Liver (tissue), 8 donors: ENCODE measurements at regions not wholly inside any gene's neighbourhood (a gene's known extent, or its start where the extent isn't known, plus 50 kb on each side); places are given as distances from the start of the nearest gene placed in this dataset.

Experiments used
- DNase-seq: peaks from one replicate; pipeline ENCODE4 v3.0.0-alpha.2; 2017; ENCODE audit warnings: low spot score
- H3K27ac ChIP-seq, 2 donors: one replicate each; pipeline ENCODE4 v1.7.0; 2013; ENCODE audit warnings: inconsistent platforms in 2 of 2, low read length in 2 of 2, control low read depth in 1 of 2, low read depth in 1 of 2, mild to moderate bottlenecking in 1 of 2
- H3K27me3 ChIP-seq, 4 donors: one replicate each; pipeline versions ENCODE4 v1.6.1 to v1.7.0; 2013; ENCODE audit warnings: low read length in 3 of 4, inconsistent platforms in 1 of 4, mild to moderate bottlenecking in 1 of 4, moderate library complexity in 1 of 4; ENCODE audit not compliant: control insufficient read depth in 4 of 4, insufficient read depth in 4 of 4
- H3K36me3 ChIP-seq, 4 donors: one replicate each; pipeline versions ENCODE4 v1.6.1 to v1.7.0; 2013; ENCODE audit warnings: low read length in 3 of 4, mild to moderate bottlenecking in 3 of 4, low read depth in 1 of 4, moderate library complexity in 1 of 4; ENCODE audit not compliant: control insufficient read depth in 4 of 4, insufficient read depth in 3 of 4
- H3K4me1 ChIP-seq, 4 donors: one replicate each; pipeline versions ENCODE4 v1.6.1 to v1.7.0; 2013; ENCODE audit warnings: low read length in 3 of 4, mild to moderate bottlenecking in 3 of 4, moderate library complexity in 1 of 4; ENCODE audit not compliant: control insufficient read depth in 4 of 4, insufficient read depth in 4 of 4
- H3K4me3 ChIP-seq, 3 donors: one replicate each; pipeline versions ENCODE4 v1.6.1 to v1.7.0; 2013; ENCODE audit warnings: low read length in 3 of 3, control low read depth in 1 of 3, low read depth in 1 of 3, mild to moderate bottlenecking in 1 of 3
- H3K9ac ChIP-seq, 2 donors: one replicate each; pipeline ENCODE4 v1.7.0; 2013; ENCODE audit warnings: low read length in 2 of 2, mild to moderate bottlenecking in 2 of 2, moderate library complexity in 2 of 2, control low read depth in 1 of 2, low read depth in 1 of 2
- H3K9me3 ChIP-seq, 4 donors: one replicate each; pipeline versions ENCODE4 v1.6.1 to v1.7.0; 2013; ENCODE audit warnings: low read length in 3 of 4; ENCODE audit not compliant: control insufficient read depth in 4 of 4
- EGR1 ChIP-seq, 2 donors: IDR thresholded peaks; 2 replicates each; pipeline ENCODE4 v1.6.1; 2016 to 2018; ENCODE audit warnings: antibody characterized with exemption in 2 of 2, low read depth in 2 of 2
- FOXA1 ChIP-seq: IDR thresholded peaks from 2 replicates; pipeline ENCODE4 v1.6.1; 2016; ENCODE audit warnings: antibody characterized with exemption
- FOXA2 ChIP-seq: IDR thresholded peaks from 2 replicates; pipeline ENCODE4 v1.6.1; 2016; ENCODE audit warnings: antibody characterized with exemption
- GABPA ChIP-seq, 2 donors: IDR thresholded peaks in 1 of 2; conservative IDR thresholded peaks in 1 of 2; 2 replicates each; pipeline ENCODE4 v1.6.1; 2016; ENCODE audit warnings: antibody characterized with exemption in 2 of 2, mild to moderate bottlenecking in 1 of 2, moderate library complexity in 1 of 2
- HNF4A ChIP-seq, 2 donors: conservative IDR thresholded peaks; 2 replicates each; pipeline ENCODE4 v1.6.1; 2016; ENCODE audit warnings: antibody characterized with exemption in 2 of 2, mild to moderate bottlenecking in 2 of 2
- HNF4G ChIP-seq: IDR thresholded peaks from 2 replicates; pipeline ENCODE4 v1.6.1; 2016; ENCODE audit warnings: antibody characterized with exemption
- JUND ChIP-seq, 2 donors: IDR thresholded peaks; 2 replicates each; pipeline ENCODE4 v1.6.1; 2016; ENCODE audit warnings: antibody characterized with exemption in 2 of 2
- NR2F2 ChIP-seq: IDR thresholded peaks from 2 replicates; pipeline ENCODE4 v1.6.1; 2016; ENCODE audit warnings: antibody characterized with exemption
- RAD21 ChIP-seq, 2 donors: IDR thresholded peaks; 2 replicates each; pipeline ENCODE4 v1.6.1; 2016; ENCODE audit warnings: antibody characterized with exemption in 2 of 2, mild to moderate bottlenecking in 2 of 2
- RXRA ChIP-seq, 2 donors: IDR thresholded peaks; 2 replicates each; pipeline ENCODE4 v1.6.1; 2017 to 2018; ENCODE audit warnings: antibody characterized with exemption in 2 of 2, mild to moderate bottlenecking in 1 of 2
- SP1 ChIP-seq: IDR thresholded peaks from 2 replicates; pipeline ENCODE4 v1.6.1; 2018; ENCODE audit warnings: antibody characterized with exemption, mild to moderate bottlenecking
- TAF1 ChIP-seq: conservative IDR thresholded peaks from 2 replicates; pipeline ENCODE4 v1.6.1; 2016; ENCODE audit warnings: antibody characterized with exemption, mild to moderate bottlenecking
- YY1 ChIP-seq: IDR thresholded peaks from 2 replicates; pipeline ENCODE4 v1.6.1; 2016; ENCODE audit warnings: antibody characterized with exemption, mild to moderate bottlenecking
- WGBS: extraction: QIAGEN DNeasy Blood & Tissue Kit; methylation state at CpG from one replicate; pipeline ENCODE4 v1.1.7; 2013; 5-methylcytosine and 5-hydroxymethylcytosine counted together
- TF ChIP-seq, protein P1 (sequence below): IDR thresholded peaks from 2 replicates; pipeline ENCODE4 v1.6.1; 2016; ENCODE audit warnings: antibody characterized with exemption
- TF ChIP-seq, protein P2 (sequence below): IDR thresholded peaks from 2 replicates; pipeline ENCODE4 v1.6.1; 2016; ENCODE audit warnings: antibody characterized with exemption, mild to moderate bottlenecking
- TF ChIP-seq, protein P3 (sequence below): fragments of 150-350 bp; IDR thresholded peaks from 2 replicates; pipeline ENCODE4 v1.5.1; 2017; ENCODE audit warnings: improper control_type of control experiment, low read depth, low read length; ENCODE audit not compliant: missing input control
- TF ChIP-seq, protein P4 (sequence below): IDR thresholded peaks from 2 replicates; pipeline ENCODE4 v1.6.1; 2016; ENCODE audit warnings: antibody characterized with exemption
- TF ChIP-seq, protein P5 (sequence below): IDR thresholded peaks from 2 replicates; pipeline ENCODE4 v1.6.1; 2016; ENCODE audit warnings: antibody characterized with exemption
- donor health status: healthy.
- donor health status: healthy.
- donor health status: healthy.
- donor health status: healthy.
- donor health status: healthy.

DNA sequence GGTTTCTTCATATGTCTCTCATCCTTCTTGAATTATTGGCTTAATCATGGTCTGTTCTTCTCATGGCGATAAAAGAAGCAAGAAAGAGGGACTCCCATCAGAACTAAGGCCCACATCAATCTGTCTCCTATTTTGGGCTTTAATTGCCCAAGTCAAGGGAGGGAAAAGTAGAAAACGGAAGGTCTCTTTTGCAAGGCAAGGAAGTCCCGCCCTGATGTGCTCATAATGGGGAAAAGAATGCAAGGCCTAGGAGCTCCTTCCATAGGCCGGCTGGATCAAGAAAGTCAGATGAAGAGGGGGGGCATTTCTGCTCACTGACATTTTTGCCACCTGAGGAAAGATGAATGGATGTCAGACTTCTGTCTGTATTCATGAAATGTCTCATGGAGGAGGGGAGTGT, 127.7 kb upstream of the RPS6KA3 start:
- H3K4me3 ChIP-seq, result no peak overlapping the region
- peak overlapping the region in 1 of 2 donors; percentile 37 for H3K27ac ChIP-seq
- WGBS, result 81% methylated on average over 4 of the region's 4 CpGs
- no peak for TF ChIP-seq HNF4A (conservative IDR thresholded peaks at IDR 0.05)
- TF ChIP-seq, protein P1, sequence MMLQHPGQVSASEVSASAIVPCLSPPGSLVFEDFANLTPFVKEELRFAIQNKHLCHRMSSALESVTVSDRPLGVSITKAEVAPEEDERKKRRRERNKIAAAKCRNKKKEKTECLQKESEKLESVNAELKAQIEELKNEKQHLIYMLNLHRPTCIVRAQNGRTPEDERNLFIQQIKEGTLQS, result no peak
- TF ChIP-seq HNF4G, result no peak
- TF ChIP-seq RXRA (IDR thresholded peaks at IDR 0.05), result no peak
- no peak for TF ChIP-seq YY1
- TF ChIP-seq FOXA2, result no peak
- TF ChIP-seq, protein P2, sequence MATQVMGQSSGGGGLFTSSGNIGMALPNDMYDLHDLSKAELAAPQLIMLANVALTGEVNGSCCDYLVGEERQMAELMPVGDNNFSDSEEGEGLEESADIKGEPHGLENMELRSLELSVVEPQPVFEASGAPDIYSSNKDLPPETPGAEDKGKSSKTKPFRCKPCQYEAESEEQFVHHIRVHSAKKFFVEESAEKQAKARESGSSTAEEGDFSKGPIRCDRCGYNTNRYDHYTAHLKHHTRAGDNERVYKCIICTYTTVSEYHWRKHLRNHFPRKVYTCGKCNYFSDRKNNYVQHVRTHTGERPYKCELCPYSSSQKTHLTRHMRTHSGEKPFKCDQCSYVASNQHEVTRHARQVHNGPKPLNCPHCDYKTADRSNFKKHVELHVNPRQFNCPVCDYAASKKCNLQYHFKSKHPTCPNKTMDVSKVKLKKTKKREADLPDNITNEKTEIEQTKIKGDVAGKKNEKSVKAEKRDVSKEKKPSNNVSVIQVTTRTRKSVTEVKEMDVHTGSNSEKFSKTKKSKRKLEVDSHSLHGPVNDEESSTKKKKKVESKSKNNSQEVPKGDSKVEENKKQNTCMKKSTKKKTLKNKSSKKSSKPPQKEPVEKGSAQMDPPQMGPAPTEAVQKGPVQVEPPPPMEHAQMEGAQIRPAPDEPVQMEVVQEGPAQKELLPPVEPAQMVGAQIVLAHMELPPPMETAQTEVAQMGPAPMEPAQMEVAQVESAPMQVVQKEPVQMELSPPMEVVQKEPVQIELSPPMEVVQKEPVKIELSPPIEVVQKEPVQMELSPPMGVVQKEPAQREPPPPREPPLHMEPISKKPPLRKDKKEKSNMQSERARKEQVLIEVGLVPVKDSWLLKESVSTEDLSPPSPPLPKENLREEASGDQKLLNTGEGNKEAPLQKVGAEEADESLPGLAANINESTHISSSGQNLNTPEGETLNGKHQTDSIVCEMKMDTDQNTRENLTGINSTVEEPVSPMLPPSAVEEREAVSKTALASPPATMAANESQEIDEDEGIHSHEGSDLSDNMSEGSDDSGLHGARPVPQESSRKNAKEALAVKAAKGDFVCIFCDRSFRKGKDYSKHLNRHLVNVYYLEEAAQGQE, result no peak
- TF ChIP-seq, protein P3, sequence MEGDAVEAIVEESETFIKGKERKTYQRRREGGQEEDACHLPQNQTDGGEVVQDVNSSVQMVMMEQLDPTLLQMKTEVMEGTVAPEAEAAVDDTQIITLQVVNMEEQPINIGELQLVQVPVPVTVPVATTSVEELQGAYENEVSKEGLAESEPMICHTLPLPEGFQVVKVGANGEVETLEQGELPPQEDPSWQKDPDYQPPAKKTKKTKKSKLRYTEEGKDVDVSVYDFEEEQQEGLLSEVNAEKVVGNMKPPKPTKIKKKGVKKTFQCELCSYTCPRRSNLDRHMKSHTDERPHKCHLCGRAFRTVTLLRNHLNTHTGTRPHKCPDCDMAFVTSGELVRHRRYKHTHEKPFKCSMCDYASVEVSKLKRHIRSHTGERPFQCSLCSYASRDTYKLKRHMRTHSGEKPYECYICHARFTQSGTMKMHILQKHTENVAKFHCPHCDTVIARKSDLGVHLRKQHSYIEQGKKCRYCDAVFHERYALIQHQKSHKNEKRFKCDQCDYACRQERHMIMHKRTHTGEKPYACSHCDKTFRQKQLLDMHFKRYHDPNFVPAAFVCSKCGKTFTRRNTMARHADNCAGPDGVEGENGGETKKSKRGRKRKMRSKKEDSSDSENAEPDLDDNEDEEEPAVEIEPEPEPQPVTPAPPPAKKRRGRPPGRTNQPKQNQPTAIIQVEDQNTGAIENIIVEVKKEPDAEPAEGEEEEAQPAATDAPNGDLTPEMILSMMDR, result no peak
- DNase-seq, result no peak
- no peaks in the 10 kb centered on the region for H3K9me3 ChIP-seq
- no peaks in the 10 kb centered on the region for H3K27me3 ChIP-seq
- peaks cover 0 to 17% (median 14%) of the 10 kb centered on the region in 4 donors for H3K4me1 ChIP-seq
- H3K9ac ChIP-seq, result no peak overlapping the region
- no peaks in the 10 kb centered on the region for H3K36me3 ChIP-seq

DNA sequence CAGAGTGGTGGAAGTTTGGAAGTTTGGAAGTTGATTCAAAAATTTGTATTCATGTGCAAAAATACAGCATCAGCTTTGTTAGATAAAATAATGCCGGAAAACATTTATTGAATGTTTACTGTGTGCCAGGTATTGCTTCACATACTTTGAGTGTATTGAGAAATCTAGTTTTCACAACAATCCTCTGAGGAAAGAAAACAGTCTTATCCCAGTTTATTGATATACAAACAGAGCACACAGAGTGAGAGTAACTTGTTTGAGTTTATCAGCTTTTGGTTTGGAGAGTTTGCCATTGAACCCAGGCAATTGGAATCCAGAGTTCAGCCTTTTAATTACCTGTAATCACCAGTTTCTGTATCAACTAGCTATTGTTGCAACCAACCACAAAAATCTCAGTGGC, 127.2 kb upstream of the RPS6KA3 start:
- WGBS, result 29% methylated on average over 1 of the region's 1 CpG
- H3K4me3 ChIP-seq, result no peak overlapping the region
- H3K9ac ChIP-seq, result no peak overlapping the region
- H3K36me3 ChIP-seq, result no peaks in the 10 kb centered on the region
- TF ChIP-seq, protein P4, sequence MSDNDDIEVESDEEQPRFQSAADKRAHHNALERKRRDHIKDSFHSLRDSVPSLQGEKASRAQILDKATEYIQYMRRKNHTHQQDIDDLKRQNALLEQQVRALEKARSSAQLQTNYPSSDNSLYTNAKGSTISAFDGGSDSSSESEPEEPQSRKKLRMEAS, result no peak
- TF ChIP-seq, protein P5, sequence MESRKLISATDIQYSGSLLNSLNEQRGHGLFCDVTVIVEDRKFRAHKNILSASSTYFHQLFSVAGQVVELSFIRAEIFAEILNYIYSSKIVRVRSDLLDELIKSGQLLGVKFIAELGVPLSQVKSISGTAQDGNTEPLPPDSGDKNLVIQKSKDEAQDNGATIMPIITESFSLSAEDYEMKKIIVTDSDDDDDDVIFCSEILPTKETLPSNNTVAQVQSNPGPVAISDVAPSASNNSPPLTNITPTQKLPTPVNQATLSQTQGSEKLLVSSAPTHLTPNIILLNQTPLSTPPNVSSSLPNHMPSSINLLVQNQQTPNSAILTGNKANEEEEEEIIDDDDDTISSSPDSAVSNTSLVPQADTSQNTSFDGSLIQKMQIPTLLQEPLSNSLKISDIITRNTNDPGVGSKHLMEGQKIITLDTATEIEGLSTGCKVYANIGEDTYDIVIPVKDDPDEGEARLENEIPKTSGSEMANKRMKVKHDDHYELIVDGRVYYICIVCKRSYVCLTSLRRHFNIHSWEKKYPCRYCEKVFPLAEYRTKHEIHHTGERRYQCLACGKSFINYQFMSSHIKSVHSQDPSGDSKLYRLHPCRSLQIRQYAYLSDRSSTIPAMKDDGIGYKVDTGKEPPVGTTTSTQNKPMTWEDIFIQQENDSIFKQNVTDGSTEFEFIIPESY, result no peak
- TF ChIP-seq SP1 (peak; percentile 35), HNF4A (conservative IDR thresholded peaks at IDR 0.05) (peak; percentile 52 to 62), NR2F2 (no peak), EGR1 (IDR thresholded peaks at IDR 0.05; ENCODE audit: low read depth in 2 of 2) (no peak), YY1 (no peak), TAF1 (no peak), RAD21 (IDR thresholded peaks at IDR 0.05) (no peak), JUND (IDR thresholded peaks at IDR 0.05) (peak; percentile 34 to 39), HNF4G (peak; percentile 19), FOXA1 (no peak), RXRA (IDR thresholded peaks at IDR 0.05) (peak; percentile 51 to 67), FOXA2 (peak; percentile 18), GABPA (IDR thresholded peaks at IDR 0.05 in 1 of 2, conservative IDR thresholded peaks at IDR 0.05 in 1 of 2) (no peak)
- TF ChIP-seq, protein P3, result no peak
- TF ChIP-seq, protein P2, result no peak
- TF ChIP-seq, protein P1, result no peak
- no peak for DNase-seq
- H3K27me3 ChIP-seq, result no peaks in the 10 kb centered on the region
- peaks cover 0 to 17% (median 14%) of the 10 kb centered on the region in 4 donors for H3K4me1 ChIP-seq
- H3K27ac ChIP-seq, result peak overlapping the region in 1 of 2 donors; percentile 37
- no peaks in the 10 kb centered on the region for H3K9me3 ChIP-seq
